ENCODE measurements at regions not wholly inside any gene's neighbourhood (a gene's known extent, or its start where the extent isn't known, plus 50 kb on each side); places are given as distances from the start of the nearest gene placed in this dataset.

DNA sequence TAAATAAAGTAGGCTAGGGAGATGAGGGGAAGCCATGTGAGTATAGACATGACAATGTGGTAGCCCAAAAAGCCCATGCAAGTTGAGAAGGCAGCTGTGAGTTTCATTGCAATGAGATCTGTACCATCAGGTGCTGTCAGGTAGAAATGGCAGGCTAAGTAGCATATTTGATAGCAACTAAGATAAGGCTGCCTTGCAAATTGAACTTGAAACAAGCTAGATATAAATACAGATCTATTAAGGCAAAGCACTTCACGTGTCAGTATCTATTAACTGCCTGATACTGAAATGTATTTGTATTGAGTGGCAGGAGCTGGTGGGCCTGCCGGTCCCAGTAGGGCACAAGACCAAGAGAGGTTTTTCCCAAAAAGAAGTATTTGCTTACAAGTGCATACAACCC lies 419.9 kb downstream of the TDRD15 start:
- no peak for DNase-seq

- DNase-seq: no peak
Observed at GRCh38 chr2:21544392-21544791, 420.6 kb downstream of the TDRD15 start.

GRCh38 chr2:21552981-21553380 lies 429.2 kb downstream of the TDRD15 start:
- no peak for DNase-seq

DNA sequence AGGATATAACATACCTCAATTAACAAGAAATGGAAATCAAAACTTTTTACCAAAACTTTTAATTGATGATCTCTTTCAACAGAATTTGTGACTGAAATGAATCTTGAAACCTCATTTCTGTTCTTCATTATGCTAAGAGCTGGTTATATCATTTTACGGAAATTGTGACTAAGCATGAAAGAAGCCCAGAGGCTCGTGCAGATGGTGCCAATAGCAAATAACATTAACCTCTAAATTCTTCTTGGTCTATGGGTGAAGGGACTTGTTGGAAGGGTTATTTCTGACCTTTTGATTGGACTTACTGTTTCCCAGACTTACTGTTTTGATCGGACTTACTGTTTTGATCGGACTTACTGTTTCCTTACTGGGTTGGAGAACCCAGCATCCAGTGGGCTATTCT lies 435.6 kb downstream of the TDRD15 start:
- no peak for DNase-seq

GRCh38 chr2:21561965-21562364 lies 438.2 kb downstream of the TDRD15 start:
- DNase-seq: no peak

GRCh38 chr2:21567395-21567794 lies 443.6 kb downstream of the TDRD15 start:
- DNase-seq: no peak

DNA sequence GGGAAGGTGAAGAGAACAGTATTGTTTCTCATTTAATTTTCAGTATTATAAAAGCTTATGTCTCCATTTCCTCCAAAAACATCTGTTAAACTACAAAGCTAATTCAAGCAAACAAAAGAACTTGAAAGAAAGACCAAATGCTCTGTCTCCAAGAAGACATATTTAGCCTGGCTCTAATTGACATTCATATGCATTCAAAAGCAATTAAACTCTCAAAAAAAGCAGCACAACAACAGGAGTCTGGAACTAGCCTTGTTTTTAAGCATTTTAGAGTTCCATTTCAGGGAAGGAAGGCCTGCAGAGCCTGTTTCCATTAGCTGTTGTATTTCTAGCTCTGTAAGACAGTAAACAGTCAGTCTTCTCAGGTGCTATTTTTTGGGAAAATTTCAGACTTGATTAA lies 447.9 kb downstream of the TDRD15 start:
- no peak for DNase-seq

- no peak for DNase-seq
Observed at GRCh38 chr2:21580391-21580790, 456.6 kb downstream of the TDRD15 start.

DNA sequence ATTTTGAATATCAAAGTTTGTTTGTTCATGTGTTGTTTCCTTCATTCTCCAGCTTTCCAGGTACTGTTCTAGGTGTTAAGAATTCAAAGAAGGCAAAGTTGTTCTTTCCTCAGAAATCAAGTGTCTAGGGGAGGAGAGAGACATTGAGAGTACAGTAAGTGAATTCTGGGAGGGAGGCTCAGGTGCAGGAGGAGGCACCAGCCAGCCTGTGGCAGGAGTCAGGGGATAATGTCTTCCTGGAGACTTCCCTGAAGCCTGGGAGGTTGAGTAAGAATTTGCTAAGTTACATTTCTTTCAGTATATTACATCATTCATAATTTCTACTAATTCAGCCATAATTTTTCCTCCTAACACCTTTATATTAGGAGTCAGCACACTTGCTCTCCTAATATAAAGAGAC lies 462.1 kb downstream of the TDRD15 start:
- no peak for DNase-seq

GRCh38 chr2:21590026-21590690 lies 466.4 kb downstream of the TDRD15 start:
- no peak for DNase-seq

GRCh38 chr2:21591926-21592325 lies 468.2 kb downstream of the TDRD15 start:
- DNase-seq: no peak

- DNase-seq: no peak
Observed at GRCh38 chr2:21599417-21599816, 475.6 kb downstream of the TDRD15 start.

- no peak for DNase-seq
Observed at GRCh38 chr2:21602789-21603188, 479.0 kb downstream of the TDRD15 start.

- no peak for DNase-seq
Observed at GRCh38 chr2:21607572-21607971, 483.8 kb downstream of the TDRD15 start.

DNA sequence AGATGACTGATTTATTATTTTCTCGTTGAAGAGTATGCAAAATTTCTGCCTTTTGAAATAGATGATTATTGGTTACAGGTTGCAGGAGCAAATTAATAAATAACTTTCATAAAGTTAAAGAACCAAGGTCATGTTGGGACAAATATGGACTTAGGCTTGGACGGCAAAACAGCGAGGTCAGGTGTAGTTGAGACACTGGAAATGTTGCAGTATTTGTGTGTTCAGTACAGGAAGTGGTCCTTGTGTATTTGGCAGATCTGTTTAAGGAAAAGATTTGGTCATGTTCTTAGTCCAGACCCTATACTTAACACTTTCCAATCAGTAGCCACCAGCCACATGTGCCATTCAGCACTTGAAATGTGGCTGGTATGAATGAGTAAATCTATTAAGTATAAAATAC lies 486.5 kb downstream of the TDRD15 start:
- no peak for DNase-seq

DNA sequence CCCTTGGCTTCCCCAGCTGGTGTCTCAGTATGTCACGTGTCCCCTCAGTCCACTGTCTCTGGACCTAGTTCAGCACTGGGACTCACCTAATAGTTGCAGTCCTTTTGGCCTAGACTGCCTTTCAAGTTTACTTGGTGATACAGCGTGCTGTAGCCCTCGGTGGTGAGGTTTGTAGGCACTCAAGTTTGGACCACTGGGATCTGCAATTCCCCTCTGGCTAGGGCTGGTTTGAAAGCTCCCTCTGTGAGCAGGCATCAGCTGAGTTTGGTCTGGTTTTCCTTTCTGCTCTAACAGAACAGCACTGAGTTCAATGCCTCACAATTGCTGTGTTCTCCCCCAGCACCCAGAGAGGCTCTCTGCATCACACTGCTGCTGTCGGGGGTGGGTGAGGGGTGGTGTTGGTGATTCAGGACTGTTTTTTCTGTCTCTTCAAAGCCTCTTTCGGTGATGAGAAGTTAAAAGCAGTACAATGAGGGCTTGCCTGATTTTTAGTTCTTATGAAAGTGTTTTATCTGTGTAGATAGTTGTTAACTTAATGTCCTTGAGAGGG lies 494.2 kb downstream of the TDRD15 start:
- DNase-seq: peak; percentile 56

DNA sequence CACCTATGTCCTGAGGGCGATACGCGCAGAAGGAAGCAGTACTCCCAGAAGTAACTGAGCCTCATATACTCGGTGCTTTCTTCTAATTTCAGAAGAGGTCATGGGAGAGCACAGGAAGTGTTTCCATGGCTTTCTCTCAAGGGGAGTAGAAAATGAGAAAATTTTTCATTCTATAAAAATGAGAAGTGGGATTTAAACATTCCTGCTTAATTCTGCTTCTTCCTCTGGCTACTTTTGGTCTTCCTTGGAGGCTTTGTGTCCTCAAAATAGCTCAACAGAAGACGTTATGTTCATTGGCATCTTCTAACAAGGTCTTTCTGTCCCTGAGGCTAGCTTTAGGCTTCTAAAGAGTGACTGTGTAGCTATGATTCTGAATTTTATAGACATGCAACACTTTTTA lies 497.0 kb downstream of the TDRD15 start:
- no peak for DNase-seq

DNA sequence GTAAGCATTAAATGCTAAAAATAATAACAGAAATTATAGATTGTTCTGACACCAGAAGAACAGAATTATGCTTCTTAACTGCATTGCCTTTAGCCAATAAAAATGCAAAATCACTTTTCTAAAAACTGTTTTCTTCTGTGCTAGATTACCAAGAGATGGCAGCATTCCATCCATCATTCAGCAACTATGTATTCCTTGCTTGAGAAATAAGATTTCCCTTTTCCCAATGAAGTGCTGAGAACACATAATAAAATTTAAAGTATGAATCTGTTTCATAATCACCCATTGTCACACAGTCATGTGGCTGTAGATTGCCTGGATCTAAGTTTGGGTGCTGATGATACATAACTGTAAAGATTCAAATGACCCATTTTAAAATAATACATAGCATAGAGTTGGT lies 504.2 kb downstream of the TDRD15 start:
- no peak for DNase-seq

GRCh38 chr2:21633015-21633414 lies 509.2 kb downstream of the TDRD15 start:
- no peak for DNase-seq

DNA sequence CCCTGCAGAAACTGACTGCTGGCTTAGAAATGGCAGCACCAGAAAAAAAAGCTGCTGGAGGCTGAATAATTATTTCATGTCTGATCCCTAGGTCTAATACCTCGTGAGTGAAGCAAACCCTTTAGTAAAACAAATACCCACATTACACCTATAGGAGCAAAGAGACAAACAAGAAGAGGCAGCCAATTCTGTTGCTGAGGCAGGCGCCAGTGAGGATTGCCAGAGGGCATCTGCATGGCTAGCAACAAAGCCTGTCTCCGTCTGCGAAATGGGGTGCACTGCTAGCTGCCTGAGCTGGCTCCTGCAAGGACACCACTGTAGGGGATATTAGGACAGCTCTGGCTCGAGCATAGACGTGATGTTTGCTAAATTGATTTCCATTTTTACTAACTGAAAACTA lies 509.7 kb downstream of the TDRD15 start:
- peak; percentile 88 for DNase-seq

DNA sequence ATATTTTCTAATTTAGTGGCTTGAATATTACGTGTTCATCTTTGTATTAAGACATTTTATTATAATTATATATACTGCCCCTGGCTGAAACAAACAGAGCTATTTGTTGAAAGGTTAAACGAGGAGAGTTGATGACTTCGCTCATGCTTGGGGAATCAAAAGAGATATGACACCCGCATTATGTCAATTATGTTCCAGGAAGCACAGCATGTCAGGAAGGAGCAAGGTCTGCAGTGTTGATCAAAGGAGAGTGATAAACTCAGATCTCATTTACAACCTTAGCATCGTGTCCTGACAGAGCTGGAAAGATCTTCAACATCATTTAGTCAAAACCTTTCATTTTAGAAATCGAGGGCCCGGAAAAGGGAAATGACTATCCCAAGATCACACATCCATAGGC lies 510.1 kb downstream of the TDRD15 start:
- DNase-seq: no peak

- DNase-seq: no peak
Observed at GRCh38 chr2:21640046-21640445, 516.3 kb downstream of the TDRD15 start.

DNA sequence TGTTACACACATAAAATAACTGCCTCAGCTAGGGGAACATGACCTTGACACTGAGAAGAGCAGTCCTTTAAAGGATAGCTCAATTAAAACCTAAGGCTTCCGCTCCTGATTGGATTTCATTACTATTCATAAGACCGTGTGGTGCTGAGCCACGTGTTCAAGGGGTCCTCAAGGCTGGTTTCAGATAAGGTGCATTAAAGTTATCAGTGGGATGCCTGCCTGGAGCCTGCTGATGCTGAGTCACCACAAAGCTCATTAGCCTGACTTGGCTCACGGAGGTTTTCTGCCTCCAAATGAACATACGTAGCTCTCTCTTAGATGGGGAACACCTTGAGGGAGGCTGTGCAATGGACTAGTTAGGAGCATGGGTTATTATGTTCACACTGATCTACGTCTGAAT lies 518.9 kb downstream of the TDRD15 start:
- peak; percentile 71 for DNase-seq

DNA sequence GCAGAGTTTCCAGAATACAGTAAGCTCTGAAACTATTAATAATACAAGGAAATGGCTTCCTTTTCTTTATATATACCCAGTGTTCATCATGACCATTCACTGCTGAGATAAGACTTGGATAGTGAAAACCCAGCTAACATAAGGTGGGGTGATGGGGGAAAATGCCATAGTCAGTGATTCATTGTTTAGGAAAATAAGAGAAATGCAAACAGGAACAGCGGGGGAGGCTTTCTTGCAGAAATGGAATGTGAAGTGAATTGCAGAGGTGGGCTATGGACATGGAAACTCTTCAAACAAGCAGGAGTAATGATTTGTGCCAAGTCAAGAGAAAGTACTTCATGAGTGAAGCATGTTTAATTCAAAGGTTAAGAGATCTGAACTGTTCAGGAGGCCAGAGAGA lies 519.4 kb downstream of the TDRD15 start:
- DNase-seq: no peak

DNA sequence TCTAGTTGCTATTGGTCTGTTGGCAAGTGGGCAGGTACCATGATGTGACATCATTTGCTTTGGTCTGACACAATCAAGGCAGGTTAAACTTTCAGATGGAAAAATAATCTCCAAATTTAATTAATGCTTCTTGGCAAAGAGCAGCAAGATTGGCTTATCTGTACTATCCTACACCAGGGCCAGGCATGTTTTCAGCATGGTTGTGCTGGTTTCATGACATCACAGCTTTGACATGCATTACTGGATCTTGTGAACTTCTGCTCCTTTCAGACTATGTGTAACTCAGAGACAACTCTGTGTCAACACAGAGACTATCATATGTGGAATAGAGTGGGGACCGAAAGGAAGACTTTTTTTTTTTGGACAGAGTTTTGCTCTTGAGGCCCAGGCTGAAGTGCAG lies 520.5 kb downstream of the TDRD15 start:
- DNase-seq: no peak
